GM21786 (cell line): ENCODE measurements at regions not wholly inside any gene's neighbourhood (a gene's known extent, or its start where the extent isn't known, plus 50 kb on each side); places are given as distances from the start of the nearest gene placed in this dataset.
"Not testable (repeated sequence)": the region's sequence is repeated elsewhere in the genome, so short reads cannot be mapped to it uniquely, and the experiment has no call there.

Experiments
- ATAC-seq: cut with Tn5 transposase; IDR thresholded peaks from one replicate; pipeline ENCODE4 v1.9.1; 2021; ENCODE audit not compliant: unreplicated experiment

- ATAC-seq = no peak
These were observed 111.4 kb downstream of the METRNL start for GRCh38 chr17:83190601-83191387.

DNA sequence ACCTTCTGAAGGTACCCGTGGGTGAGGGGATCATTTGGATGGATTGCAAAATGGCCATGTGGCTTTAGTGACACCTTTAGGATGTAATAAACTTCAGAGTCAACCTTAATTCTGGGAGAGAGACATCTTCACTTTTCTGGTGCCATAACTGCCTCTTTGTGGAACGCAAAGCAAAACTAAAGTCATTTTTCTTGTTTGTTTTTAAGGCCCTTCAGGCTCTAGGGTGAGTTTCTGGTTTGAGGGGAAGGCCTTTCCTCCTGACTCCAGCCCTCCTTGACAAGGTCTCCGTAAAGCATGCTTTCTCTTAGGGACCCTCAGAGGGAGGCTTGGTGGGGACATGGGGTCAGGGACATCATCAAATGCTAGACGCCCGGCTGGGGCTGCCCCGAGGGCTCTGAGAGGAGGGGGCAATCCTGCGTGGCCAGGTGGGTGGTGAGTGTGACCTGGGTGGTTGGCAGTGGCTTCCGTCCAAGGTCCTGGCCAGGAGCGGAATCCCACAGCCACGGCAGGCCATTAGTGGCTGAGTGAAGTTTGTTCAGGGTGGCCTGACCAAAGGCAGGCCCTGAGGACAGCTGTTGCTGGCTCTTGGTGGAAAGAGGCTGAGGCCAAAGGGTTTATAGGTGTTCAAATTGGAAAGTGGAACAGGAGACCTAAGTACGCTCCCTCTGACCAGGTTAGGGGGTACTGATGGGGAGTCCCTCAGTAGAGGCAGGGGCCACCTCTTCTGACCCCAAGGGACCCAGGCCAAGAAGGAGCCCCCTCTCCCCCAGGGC lies 112.2 kb downstream of the METRNL start:
- no peak for ATAC-seq

DNA sequence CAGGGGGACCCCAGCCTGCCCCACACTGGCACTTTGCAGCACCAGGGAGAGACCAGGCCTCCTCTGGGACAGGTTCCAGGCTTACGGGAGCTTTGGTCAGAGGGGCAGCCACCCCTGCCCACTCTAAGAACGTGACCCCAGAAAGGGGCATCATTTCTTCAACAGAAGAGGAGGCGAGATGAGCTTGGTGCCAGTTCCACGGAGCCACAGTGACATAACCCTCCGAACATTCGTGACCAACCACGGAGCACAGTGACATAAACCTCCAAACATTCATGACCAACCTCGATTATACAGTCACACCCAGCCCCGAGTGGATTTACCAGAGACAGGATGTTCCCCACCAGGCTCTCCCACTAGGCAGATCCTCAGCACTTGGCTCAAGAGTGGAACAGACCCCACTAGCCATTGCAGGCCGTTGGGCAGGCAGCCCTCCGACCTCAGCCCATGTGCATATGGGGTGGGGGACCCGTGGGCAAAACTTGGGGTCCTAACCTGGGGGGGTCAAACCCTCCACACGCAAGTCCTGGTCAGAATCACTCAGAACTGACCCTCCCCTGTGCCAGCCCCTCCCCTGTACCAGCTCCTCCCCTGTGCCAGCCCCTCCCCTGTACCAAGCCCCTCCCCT lies 112.9 kb downstream of the METRNL start:
- no peak for ATAC-seq

- ATAC-seq = not testable (repeated sequence)
These were observed 113.5 kb downstream of the METRNL start for GRCh38 chr17:83192789-83193335.

DNA sequence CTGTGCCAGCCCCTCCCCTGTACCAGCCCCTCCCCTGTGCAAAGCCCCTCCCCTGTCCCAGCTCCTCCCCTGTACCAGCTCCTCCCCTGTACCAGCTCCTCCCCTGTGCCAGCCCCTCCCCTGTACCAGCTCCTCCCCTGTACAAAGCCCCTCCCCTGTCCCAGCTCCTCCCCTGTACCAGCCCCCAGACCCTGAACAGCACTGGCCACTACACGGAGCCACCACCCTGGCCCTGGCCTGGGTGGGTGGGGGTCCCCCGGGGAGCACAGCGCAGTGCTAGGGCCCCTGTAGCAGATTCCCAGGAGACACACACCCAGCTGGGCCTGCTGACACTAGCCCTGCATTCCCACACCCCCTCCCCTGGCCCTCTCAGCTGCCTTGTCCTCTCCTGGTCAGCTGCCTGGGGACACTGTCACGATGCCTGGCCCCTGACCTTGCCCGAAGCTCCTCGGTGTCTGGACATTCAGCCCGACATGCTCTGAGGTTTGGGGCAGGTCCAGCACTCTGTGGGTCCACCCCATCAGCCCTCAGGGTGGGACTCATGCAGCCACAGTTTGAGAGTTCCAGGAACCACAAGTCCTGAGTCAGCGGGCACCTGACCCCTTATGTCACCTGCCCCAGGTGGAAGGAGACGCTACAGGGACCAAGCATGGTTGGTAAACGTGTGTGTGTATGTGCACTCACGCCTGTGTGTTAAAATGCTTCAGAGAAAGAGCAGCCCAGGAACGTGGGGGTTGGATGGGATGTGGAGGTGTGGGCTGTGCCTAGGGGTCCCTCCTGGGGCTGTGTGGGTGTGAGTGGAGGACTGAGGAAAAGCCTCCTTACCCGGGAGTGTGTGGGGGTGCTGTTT lies 114.2 kb downstream of the METRNL start:
- ATAC-seq = no peak

GRCh38 chr17:83194186-83194561 lies 114.8 kb downstream of the METRNL start:
- ATAC-seq = no peak

DNA sequence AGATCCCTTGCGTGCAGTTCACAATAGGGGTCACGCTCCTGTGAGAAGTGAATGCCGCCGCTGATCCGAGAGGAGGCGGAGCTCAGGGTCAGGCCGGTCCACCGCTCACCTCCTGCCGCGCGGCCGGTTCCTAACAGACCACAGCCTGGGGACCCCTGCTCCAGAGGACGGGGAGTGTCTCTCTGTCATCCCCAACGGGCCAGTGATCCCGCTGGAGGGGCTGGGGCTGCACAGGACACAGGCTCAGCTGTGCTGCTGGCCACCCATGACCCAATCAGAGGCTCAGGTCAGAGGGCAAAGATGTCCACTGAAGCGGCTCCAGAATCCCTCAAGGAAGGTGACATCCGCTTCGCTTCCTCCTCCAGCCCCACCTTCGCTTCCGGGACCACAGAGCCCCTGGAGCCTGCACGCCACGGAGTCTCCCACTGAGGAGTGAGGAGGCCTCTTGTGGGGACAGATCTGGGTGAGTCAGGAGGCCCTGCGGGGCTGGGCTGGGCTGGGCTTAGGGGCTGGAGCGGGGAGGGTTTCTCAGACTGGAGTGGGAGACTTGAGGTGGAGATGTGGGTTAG lies 115.4 kb downstream of the METRNL start:
- no peak for ATAC-seq

GRCh38 chr17:83195330-83196023 lies 116.1 kb downstream of the METRNL start:
- no peak for ATAC-seq

DNA sequence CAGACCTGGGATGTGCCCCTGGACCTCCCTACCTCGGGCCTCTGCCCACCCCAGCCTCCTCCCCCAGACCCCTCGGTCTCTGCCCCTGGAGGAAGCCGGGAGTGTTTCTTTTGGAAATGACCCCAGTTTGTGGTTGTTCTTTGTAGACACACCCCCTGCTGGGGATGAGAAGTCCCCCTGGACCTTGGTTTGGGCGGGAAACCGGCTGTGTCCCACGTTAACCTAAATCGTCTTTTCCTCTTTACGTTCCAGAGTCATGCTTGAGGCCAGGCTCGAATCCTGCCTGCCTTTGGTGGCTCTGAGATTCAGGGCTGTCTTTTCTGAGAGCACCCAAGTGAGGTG lies 116.6 kb downstream of the METRNL start:
- ATAC-seq = no peak

DNA sequence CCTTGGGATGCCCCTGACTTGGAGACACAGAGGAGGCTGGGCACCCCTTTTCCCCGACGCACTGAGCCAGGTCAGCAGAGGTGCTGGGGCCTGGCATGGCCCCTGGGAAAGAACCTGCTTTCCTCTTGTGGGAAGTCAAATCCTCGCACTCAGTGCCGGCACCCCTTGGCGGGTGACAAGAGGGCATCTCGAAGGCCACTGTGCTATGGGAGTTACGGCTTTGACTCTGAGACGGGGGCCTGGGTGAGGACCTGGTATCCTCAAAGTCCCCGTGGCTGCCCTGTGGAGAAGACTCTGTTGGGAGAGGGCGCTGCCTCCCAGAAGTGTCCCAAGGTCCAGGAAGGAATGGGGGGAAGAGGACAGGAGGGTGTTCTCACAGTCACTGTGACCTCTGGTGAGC lies 117.0 kb downstream of the METRNL start:
- no peak for ATAC-seq

DNA sequence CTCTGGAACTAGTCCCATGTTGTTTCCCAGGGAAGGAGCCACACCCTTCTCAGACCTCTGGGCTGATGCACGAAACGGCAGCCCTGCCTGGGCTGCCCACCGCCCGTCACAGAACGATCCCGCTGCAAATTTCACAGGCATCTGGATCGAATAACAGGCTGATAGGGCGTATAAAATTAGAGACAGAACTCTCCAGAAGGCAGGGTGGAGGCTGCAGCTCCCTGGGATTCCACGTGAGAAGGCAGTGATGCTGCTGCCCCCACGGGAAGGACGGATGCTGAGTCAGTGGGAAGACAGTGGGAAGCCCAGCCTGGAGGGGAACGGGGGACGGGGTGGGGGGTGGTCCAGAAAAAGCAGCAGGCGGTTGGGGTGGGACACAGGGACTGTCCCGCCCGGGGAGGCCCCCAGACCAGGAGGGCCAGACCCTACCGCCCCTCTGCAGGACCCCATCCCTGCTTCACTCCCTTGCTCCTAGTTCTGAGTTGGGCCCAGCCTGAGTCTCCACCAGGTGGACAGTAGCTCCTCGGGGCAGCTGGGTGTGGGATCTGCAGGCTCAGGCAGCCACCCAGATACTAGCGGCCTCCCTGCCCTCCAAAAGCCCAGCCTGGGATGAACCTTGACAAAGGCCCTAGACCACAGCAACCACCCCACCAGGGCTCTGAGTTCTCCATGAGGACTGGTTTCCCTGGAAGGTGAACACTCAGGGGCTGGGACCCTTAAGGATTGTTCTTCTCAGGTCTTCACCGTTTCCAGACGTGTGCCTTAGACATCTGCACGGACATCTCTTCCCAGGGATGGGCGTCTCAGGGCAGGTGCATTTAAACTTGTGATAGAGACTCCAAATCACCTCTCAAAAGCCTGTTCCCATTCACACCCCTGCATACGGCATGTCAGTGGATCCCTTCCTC lies 117.8 kb downstream of the METRNL start:
- ATAC-seq = no peak

GRCh38 chr17:83198366-83199341 lies 119.2 kb downstream of the METRNL start:
- ATAC-seq = no peak

DNA sequence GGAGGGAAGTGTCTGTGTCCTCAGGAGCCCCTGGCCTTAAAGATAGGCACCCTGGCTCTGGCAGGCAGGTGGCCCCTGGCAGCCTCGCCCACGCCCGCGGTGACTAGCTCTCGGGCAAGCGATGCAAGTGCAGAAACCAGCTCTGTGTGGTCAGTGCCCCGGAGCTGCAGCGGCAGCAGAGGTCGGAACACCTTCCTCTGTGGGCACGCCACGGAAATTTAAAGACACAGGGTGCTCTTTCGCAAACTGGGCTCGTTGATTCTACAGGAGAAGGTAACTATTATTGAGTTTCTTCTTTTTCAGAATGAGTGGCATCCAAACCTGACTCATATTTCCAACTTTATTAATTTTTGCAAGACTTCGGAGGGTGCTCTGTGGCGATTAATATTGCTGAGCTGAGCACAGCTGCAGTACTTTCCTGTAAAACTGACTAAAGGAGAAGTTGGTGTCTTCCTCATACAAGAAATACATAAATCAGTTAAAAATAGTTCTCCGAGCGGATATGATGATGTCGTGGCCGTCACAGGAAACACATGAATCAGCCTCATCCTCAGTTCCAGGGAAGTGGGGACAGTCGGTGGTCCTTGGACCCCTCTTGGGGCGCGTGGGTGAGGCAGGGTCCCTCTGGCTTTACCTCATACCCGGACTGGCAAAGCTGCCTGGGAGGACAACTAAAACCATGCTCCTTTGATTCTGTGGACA lies 120.2 kb downstream of the METRNL start:
- no peak for ATAC-seq

- no peak for ATAC-seq
These were observed 120.9 kb downstream of the METRNL start for GRCh38 chr17:83200231-83200699.

- no peak for ATAC-seq
These were observed 121.3 kb downstream of the METRNL start for GRCh38 chr17:83200751-83201150.

GRCh38 chr17:83201206-83202001 lies 122.0 kb downstream of the METRNL start:
- ATAC-seq = no peak
